Upper lobe of right lung (tissue), 1 donor: ENCODE measurements at regions not wholly inside any gene's neighbourhood (a gene's known extent, or its start where the extent isn't known, plus 50 kb on each side); places are given as distances from the start of the nearest gene placed in this dataset.

ENCODE experiments used
- ATAC-seq: fragments of 200-7000 bp; cut with Tn5 transposase; one replicate; pipeline ENCODE4 v1.9.1; 2020; ENCODE audit warnings: mild to moderate bottlenecking, moderate library complexity
- DNase-seq: peaks from one replicate; pipeline ENCODE4 v3.0.0-alpha.2; 2020
- H3K27ac ChIP-seq: fragments of 200-600 bp; one replicate; pipeline ENCODE4 v1.8.0; 2022
- H3K27me3 ChIP-seq: fragments of 200-600 bp; one replicate; pipeline ENCODE4 v1.8.0; 2022; ENCODE audit warnings: mild to moderate bottlenecking
- H3K36me3 ChIP-seq: fragments of 200-600 bp; one replicate; pipeline ENCODE4 v1.8.0; 2022
- H3K4me1 ChIP-seq: fragments of 200-600 bp; one replicate; pipeline ENCODE4 v1.8.0; 2022
- H3K4me3 ChIP-seq: fragments of 200-600 bp; one replicate; pipeline ENCODE4 v1.8.0; 2022; ENCODE audit warnings: mild to moderate bottlenecking
- H3K9me3 ChIP-seq: fragments of 200-600 bp; one replicate; pipeline ENCODE4 v1.8.0; 2022
- intact Hi-C: fragments of 100-400 bp; cut with DNase I; formaldehyde crosslinking; loops from one replicate; pipeline ENCODE4 v1.11.0; 2022
- TF ChIP-seq, protein P1 (sequence below): fragments of 200-600 bp; IDR thresholded peaks from one replicate; pipeline ENCODE4 v1.8.0; 2022; ENCODE audit warnings: antibody characterized with exemption
- donor health status: DM: no; HTN: yes; CAD: no; lungs with severe emphysema.

DNA sequence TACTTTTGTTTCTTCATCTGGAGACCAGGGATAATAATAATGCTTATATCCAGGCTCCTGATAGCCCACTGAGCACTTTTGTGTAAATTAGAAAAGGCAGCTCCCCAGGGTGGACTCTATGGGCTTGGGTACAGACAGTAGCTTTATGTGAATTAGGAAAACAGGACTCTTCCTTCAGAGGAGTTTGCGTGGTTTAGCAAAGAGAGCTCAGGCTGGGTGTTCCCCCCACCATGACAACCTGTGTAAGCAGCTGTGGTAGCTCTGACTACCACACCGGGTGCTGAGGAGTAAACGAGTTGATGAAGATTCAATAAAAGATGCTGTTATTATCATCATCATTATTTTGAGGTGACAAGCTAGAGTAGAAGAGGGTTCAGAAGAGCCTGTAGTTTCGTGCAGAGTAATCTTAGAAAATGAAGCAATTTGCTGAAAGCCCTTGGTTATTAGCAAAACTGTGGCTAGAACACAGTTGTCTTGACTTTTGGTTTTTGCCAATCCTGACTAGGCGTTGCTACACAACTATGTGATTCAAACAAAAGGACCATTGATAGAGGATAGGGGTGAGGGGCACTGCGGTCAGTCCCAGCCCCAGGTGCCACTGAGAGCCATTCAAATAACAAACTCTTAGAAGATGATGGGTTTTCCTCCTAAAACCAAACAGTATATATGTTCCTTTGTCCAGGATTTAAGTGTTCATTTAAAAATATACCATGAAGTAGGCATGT is 60.6 kb upstream of the LIMCH1 start:
- TF ChIP-seq, protein P1, sequence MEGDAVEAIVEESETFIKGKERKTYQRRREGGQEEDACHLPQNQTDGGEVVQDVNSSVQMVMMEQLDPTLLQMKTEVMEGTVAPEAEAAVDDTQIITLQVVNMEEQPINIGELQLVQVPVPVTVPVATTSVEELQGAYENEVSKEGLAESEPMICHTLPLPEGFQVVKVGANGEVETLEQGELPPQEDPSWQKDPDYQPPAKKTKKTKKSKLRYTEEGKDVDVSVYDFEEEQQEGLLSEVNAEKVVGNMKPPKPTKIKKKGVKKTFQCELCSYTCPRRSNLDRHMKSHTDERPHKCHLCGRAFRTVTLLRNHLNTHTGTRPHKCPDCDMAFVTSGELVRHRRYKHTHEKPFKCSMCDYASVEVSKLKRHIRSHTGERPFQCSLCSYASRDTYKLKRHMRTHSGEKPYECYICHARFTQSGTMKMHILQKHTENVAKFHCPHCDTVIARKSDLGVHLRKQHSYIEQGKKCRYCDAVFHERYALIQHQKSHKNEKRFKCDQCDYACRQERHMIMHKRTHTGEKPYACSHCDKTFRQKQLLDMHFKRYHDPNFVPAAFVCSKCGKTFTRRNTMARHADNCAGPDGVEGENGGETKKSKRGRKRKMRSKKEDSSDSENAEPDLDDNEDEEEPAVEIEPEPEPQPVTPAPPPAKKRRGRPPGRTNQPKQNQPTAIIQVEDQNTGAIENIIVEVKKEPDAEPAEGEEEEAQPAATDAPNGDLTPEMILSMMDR = no peak
- intact Hi-C loops = no loop called here

DNA sequence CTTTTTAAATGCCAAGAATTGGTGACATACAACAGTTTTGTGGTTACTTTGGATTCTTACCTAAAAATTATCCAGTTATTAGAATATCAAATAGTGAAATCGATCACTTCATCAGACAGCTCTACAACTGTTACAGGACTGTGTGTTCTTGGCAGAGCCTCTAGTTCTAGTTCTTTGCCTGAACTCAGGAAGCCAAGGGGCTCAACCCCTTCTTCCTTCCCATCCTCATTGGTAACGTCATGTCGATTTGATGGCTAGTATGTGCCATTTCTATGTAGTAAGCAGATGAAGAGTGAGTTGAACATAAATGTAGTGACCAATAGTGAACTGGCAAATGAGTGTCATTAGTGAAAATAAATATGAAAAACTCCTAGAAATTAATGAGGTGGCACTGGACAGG is 59.4 kb upstream of the LIMCH1 start:
- TF ChIP-seq, protein P1 = no peak
- H3K9me3 ChIP-seq = no peaks in the 10 kb centered on the region
- DNase-seq (no peak), ATAC-seq (no peak)
- H3K27ac ChIP-seq = no peak overlapping the region
- H3K4me3 ChIP-seq = no peak overlapping the region
- intact Hi-C loops = no loop called here
- H3K4me1 ChIP-seq = peaks cover 6% of the 10 kb centered on the region
- H3K36me3 ChIP-seq = no peaks in the 10 kb centered on the region
- H3K27me3 ChIP-seq = no peaks in the 10 kb centered on the region

More for the DNA sequence above, 60.6 kb upstream of the LIMCH1 start:
- no peak for ATAC-seq
- Histone ChIP-seq H3K27ac (no peak overlapping the region), H3K4me1 (peaks cover 6% of the 10 kb centered on the region), H3K36me3 (no peaks in the 10 kb centered on the region), H3K4me3 (no peak overlapping the region), H3K9me3 (no peaks in the 10 kb centered on the region), H3K27me3 (no peaks in the 10 kb centered on the region)
- DNase-seq = no peak

DNA sequence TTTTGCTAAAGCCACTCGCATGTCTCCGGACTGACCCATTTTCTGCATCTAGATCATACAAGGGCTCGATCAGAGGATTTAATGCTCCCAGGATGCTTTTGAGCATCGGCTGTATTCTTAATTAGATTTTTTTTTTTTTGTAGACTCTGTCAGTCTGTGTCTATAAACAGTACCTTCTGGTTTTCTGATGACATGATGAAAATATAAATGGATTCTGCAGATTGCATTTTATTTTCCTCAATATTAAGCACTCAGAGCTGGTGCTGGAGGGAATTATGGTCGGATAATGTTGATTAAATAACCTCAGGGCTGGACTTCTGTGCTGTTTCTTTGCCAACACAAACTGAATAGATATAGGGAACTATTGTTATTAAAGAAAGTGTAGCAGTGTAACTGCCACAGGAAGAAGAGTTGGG is 57.1 kb upstream of the LIMCH1 start:
- H3K27ac ChIP-seq = no peak overlapping the region
- no peak for DNase-seq
- no peak overlapping the region for H3K4me3 ChIP-seq
- H3K9me3 ChIP-seq = no peaks in the 10 kb centered on the region
- H3K27me3 ChIP-seq = no peaks in the 10 kb centered on the region
- H3K36me3 ChIP-seq = no peaks in the 10 kb centered on the region
- no peak for ATAC-seq
- TF ChIP-seq, protein P1 = no peak
- peaks cover 17% of the 10 kb centered on the region for H3K4me1 ChIP-seq
- intact Hi-C loops = loop anchor here (5.0 kb wide), 1 partner anchor 119 kb away; no protein-coding TSS in a partner anchor

DNA sequence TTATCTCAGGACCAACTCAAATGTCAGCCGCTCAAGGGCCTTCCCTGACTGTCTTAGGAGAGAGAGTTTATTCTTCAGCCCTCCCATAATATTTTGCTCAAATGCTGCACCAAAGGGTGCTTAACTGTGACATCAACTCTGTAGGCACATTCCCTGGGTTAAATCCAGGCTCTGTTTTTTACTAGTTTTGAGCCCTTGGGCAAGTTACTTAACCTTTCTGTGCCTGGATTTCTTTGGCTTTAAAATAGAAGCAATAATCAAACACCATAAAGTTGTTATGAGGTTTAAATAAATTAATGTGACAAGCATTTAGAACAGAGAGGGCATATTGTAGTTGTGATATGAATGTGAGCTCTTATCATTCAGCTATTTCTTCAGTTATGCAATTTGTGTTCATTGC is 54.2 kb upstream of the LIMCH1 start:
- Histone ChIP-seq H3K36me3 (no peaks in the 10 kb centered on the region), H3K4me1 (peaks cover 16% of the 10 kb centered on the region), H3K27ac (no peak overlapping the region), H3K9me3 (no peaks in the 10 kb centered on the region), H3K4me3 (no peak overlapping the region), H3K27me3 (no peaks in the 10 kb centered on the region)
- DNase-seq (no peak), ATAC-seq (no peak)
- intact Hi-C loops = loop anchor here (5.0 kb wide), 1 partner anchor 121 kb away; no protein-coding TSS in a partner anchor
- TF ChIP-seq, protein P1 = no peak

DNA sequence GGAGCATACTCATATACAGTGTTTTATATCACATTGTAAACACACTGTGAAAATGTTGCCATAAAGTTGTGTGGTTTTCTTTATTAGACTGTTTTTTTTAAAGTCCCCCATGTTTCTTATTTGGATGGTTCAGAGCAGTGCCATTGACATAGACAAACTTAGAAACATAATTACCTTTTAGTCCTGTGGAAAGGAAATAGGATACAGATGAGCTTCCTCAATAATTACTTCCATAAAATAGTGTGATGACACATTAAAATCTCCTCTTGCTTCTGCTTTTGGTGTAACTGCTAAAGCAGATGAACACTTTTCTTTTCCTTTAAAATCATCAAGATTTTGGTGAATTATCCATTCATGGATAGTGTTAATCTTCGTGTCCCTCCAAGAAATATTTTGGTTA is 52.9 kb upstream of the LIMCH1 start:
- H3K27ac ChIP-seq = no peak overlapping the region
- no peaks in the 10 kb centered on the region for H3K27me3 ChIP-seq
- H3K36me3 ChIP-seq = no peaks in the 10 kb centered on the region
- TF ChIP-seq, protein P1 = no peak
- H3K4me3 ChIP-seq = no peak overlapping the region
- intact Hi-C loops = no loop called here
- no peaks in the 10 kb centered on the region for H3K9me3 ChIP-seq
- no peak for DNase-seq
- no peak for ATAC-seq
- peaks cover 16% of the 10 kb centered on the region for H3K4me1 ChIP-seq
